Esophagus (tissue), 2 donors: ENCODE measurements at regions not wholly inside any gene's neighbourhood (a gene's known extent, or its start where the extent isn't known, plus 50 kb on each side); places are given as distances from the start of the nearest gene placed in this dataset.

ENCODE experiments used
- H3K27ac ChIP-seq, 2 donors: one replicate each; pipeline ENCODE4 v1.5.1; 2013; ENCODE audit warnings: low read depth in 2 of 2, mild to moderate bottlenecking in 2 of 2, inconsistent platforms in 1 of 2, low read length in 1 of 2, moderate library complexity in 1 of 2
- H3K27me3 ChIP-seq, 2 donors: one replicate each; pipeline ENCODE4 v1.6.1; 2013; ENCODE audit warnings: low read length in 2 of 2, control low read depth in 1 of 2, mild to moderate bottlenecking in 1 of 2; ENCODE audit not compliant: insufficient read depth in 2 of 2, control insufficient read depth in 1 of 2
- H3K36me3 ChIP-seq, 2 donors: one replicate each; pipeline ENCODE4 v1.6.1; 2013; ENCODE audit warnings: low read length in 1 of 2; ENCODE audit not compliant: control insufficient read depth in 2 of 2, insufficient read depth in 2 of 2
- H3K4me1 ChIP-seq, 2 donors: one replicate each; pipeline ENCODE4 v1.6.1; 2013; ENCODE audit warnings: low read length in 1 of 2; ENCODE audit not compliant: control insufficient read depth in 2 of 2, insufficient read depth in 2 of 2
- H3K4me3 ChIP-seq, 2 donors: one replicate each; pipeline ENCODE4 v1.5.1; 2013; ENCODE audit warnings: low read length in 2 of 2, mild to moderate bottlenecking in 2 of 2, low read depth in 1 of 2, moderate library complexity in 1 of 2
- H3K9me3 ChIP-seq, 2 donors: one replicate each; pipeline ENCODE4 v1.6.1; 2013; ENCODE audit warnings: mild to moderate bottlenecking in 2 of 2, low read depth in 1 of 2, low read length in 1 of 2, moderate library complexity in 1 of 2; ENCODE audit not compliant: control insufficient read depth in 2 of 2, insufficient read depth in 1 of 2
- WGBS, 2 donors: extraction: QIAGEN DNeasy Blood & Tissue Kit; methylation state at CpG; one replicate each; pipeline ENCODE4 v1.1.7; 2013; 5-methylcytosine and 5-hydroxymethylcytosine counted together
- donor health status: healthy with polysubstance abuse.
- donor health status: Bipolar disorder and iron deficiency.

- Histone ChIP-seq H3K36me3 (no peaks in the 10 kb centered on the region), H3K4me1 (no peaks in the 10 kb centered on the region), H3K9me3 (no peaks in the 10 kb centered on the region), H3K4me3 (no peak overlapping the region), H3K27ac (no peak overlapping the region), H3K27me3 (no peaks in the 10 kb centered on the region)
- WGBS, 2 donors: 73 to 77% methylated on average over 2 of the region's 2 CpGs
Measured at GRCh38 chr1:34396042-34396441, 219.3 kb downstream of the C1orf94 start.

- H3K4me1 ChIP-seq: no peaks in the 10 kb centered on the region
- H3K9me3 ChIP-seq: no peaks in the 10 kb centered on the region
- no peaks in the 10 kb centered on the region for H3K36me3 ChIP-seq
- no peak overlapping the region for H3K27ac ChIP-seq
- no peak overlapping the region for H3K4me3 ChIP-seq
- no peaks in the 10 kb centered on the region for H3K27me3 ChIP-seq
- 81 to 90% methylated on average over 5 of the region's 5 CpGs for WGBS, 2 donors
Measured at GRCh38 chr1:34398241-34398915, 221.7 kb downstream of the C1orf94 start.

GRCh38 chr1:34398916-34399275, 222.2 kb downstream of the C1orf94 start:
- WGBS, 2 donors: 26 to 29% methylated on average over 4 of the region's 4 CpGs
- H3K36me3 ChIP-seq: no peaks in the 10 kb centered on the region
- H3K4me1 ChIP-seq: no peaks in the 10 kb centered on the region
- H3K4me3 ChIP-seq: no peak overlapping the region
- no peaks in the 10 kb centered on the region for H3K27me3 ChIP-seq
- H3K27ac ChIP-seq: no peak overlapping the region
- H3K9me3 ChIP-seq: no peaks in the 10 kb centered on the region

- Histone ChIP-seq H3K27ac (no peak overlapping the region), H3K27me3 (no peaks in the 10 kb centered on the region), H3K4me1 (no peaks in the 10 kb centered on the region), H3K36me3 (no peaks in the 10 kb centered on the region), H3K9me3 (no peaks in the 10 kb centered on the region), H3K4me3 (no peak overlapping the region)
- 35 to 61% methylated on average over 2 of the region's 2 CpGs for WGBS, 2 donors
Measured at GRCh38 chr1:34400675-34401074, 224.0 kb downstream of the C1orf94 start.

- H3K9me3 ChIP-seq: no peaks in the 10 kb centered on the region
Measured at GRCh38 chr1:34403156-34403555, 226.4 kb downstream of the C1orf94 start.

GRCh38 chr1:34404804-34405203, 228.1 kb downstream of the C1orf94 start:
- Histone ChIP-seq H3K4me1 (no peaks in the 10 kb centered on the region), H3K4me3 (no peak overlapping the region), H3K27ac (no peak overlapping the region), H3K9me3 (no peaks in the 10 kb centered on the region), H3K27me3 (no peaks in the 10 kb centered on the region), H3K36me3 (no peaks in the 10 kb centered on the region)

More at GRCh38 chr1:34403156-34403555, 226.4 kb downstream of the C1orf94 start:
- Histone ChIP-seq H3K4me3 (no peak overlapping the region), H3K36me3 (no peaks in the 10 kb centered on the region), H3K27ac (no peak overlapping the region), H3K4me1 (no peaks in the 10 kb centered on the region), H3K27me3 (no peaks in the 10 kb centered on the region)

- Histone ChIP-seq H3K27me3 (no peaks in the 10 kb centered on the region), H3K4me1 (no peaks in the 10 kb centered on the region), H3K27ac (no peak overlapping the region), H3K4me3 (no peak overlapping the region), H3K9me3 (no peaks in the 10 kb centered on the region), H3K36me3 (no peaks in the 10 kb centered on the region)
- whole genome bisulfite sequencing, 2 donors: 82 to 83% methylated on average over 2 of the region's 2 CpGs
Measured at GRCh38 chr1:34405266-34405959, 228.7 kb downstream of the C1orf94 start.

GRCh38 chr1:34406377-34406776, 229.7 kb downstream of the C1orf94 start:
- Histone ChIP-seq H3K27ac (no peak overlapping the region), H3K27me3 (no peaks in the 10 kb centered on the region)
- 11 to 29% methylated on average over 5 of the region's 5 CpGs for WGBS, 2 donors

GRCh38 chr1:34406833-34407539, 230.3 kb downstream of the C1orf94 start:
- Histone ChIP-seq H3K27ac (no peak overlapping the region), H3K4me1 (no peaks in the 10 kb centered on the region), H3K4me3 (no peak overlapping the region), H3K27me3 (no peaks in the 10 kb centered on the region), H3K36me3 (no peaks in the 10 kb centered on the region), H3K9me3 (no peaks in the 10 kb centered on the region)
- 36 to 38% methylated on average over 9 of the region's 9 CpGs for WGBS, 2 donors

More at GRCh38 chr1:34406377-34406776, 229.7 kb downstream of the C1orf94 start:
- Histone ChIP-seq H3K4me1 (no peaks in the 10 kb centered on the region), H3K9me3 (no peaks in the 10 kb centered on the region), H3K4me3 (no peak overlapping the region), H3K36me3 (no peaks in the 10 kb centered on the region)
